ENCODE measurements at regions not wholly inside any gene's neighbourhood (a gene's known extent, or its start where the extent isn't known, plus 50 kb on each side); places are given as distances from the start of the nearest gene placed in this dataset.
"Not testable (repeated sequence)": the region's sequence is repeated elsewhere in the genome, so short reads cannot be mapped to it uniquely, and the experiment has no call there.

- DNase-seq (ENCODE audit: low read depth in 2 of 2): no peak
These were observed 778.4 kb upstream of the FRG1 start for GRCh38 chr4:189162073-189162789.

DNA sequence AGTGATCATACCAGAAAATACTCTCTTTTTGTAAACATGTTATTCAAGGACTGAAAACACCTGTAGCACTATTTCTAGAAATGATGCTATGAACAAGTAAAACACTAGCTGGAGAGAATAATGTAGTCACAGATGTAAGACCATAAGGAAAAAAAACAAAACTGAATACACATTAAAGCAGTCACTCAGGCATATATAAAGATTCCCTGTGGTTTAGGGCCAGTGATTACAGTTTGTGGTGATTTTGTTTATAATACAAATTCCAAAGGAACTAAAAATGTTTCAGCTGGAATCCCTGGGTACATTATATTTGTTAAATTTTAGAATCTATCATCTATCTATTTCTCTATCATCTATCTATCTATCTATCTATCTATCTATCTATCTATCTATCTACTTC lies 777.8 kb upstream of the FRG1 start:
- DNase-seq (ENCODE audit: low read depth in 2 of 2): no peak

- DNase-seq (ENCODE audit: low read depth in 2 of 2): no peak
These were observed 764.7 kb upstream of the FRG1 start for GRCh38 chr4:189176002-189176401.

GRCh38 chr4:189177130-189177529 lies 763.5 kb upstream of the FRG1 start:
- no peak for DNase-seq (ENCODE audit: low read depth in 2 of 2)

DNA sequence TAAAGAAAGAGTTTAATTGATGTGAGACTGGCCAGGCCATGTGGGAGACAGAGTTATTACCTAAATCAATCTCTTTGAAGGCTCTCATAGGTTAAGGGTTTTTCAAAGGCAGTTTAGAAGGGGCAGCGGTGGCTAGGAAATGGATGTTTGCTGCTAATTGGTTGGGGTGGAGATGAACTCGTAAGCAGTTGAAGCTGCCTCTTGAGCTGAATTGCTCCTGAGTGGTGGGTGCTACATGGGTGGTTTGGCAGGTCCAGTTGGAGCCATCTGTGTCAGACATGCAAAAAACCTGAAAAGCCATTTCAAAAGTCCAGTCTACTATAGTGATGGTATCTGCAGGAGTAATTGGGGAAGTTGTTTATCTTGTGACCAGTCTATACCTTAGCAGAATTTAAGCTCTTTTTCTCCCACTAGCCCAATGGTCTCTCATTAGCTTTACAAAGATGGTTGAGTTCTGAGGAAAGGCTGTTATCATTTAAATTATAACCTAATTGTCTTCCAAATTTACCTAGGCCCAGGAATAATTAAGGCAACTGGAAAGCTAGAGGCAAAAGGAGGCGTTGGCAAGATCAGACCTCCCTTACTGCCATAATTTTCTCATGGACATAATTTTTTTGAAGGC lies 762.4 kb upstream of the FRG1 start:
- no peak for DNase-seq (ENCODE audit: low read depth in 2 of 2)

- no peak for DNase-seq (ENCODE audit: low read depth in 2 of 2)
These were observed 754.8 kb upstream of the FRG1 start for GRCh38 chr4:189185810-189186432.

- DNase-seq (ENCODE audit: low read depth in 2 of 2): no peak
These were observed 753.1 kb upstream of the FRG1 start for GRCh38 chr4:189187531-189188052.

DNA sequence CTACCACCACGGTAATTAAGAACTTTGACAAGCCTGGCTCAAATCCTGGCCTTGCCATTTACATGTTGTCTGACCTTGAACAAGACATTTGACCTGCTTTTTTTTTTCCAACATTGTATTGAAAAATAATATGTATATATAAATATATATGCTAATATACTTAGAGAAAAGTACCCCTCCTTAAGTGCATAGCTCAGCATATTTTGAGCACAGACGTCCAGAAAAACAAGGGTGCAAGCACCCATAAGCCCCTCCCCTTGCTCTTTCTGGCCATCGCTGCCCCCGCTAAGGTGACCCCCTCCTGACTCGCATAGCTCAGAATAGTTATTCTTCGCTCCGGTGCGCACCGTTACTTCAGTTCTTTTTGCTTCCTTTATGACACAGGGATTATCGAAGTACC lies 742.0 kb upstream of the FRG1 start:
- DNase-seq (ENCODE audit: low read depth in 2 of 2): no peak

GRCh38 chr4:189200353-189200752 lies 740.3 kb upstream of the FRG1 start:
- no peak for DNase-seq (ENCODE audit: low read depth in 2 of 2)

DNA sequence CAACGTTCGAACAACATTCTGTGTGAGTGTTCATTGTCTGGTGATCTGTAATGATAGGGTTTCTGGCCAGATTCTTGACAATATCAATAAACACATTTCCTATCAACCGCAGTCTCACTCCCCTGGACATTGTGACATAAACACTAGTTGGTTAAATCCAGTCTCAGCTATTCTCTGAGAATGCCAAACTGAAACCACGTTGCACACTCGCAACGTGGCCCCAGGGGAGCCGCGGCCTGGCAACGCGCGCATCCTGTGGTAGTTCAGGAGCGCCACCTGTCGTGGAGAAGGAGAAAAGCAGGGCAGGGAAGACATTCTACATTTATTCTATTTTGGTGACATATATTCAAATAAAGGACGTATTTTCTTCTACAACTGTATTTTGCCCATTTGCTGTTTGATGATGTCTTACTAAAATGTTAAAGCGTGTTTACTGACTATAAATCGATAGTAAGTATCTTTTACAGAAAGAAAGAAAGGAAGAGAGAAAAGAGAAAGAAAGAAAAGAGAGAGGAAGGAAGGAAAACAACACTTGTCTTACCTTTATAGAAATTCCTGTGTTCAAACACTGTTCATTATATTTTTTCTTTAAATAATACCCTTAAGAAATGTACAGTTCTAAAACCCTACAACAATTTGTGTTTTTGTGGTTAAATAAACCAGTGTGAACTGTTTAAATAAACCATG lies 738.3 kb upstream of the FRG1 start:
- peak in 1 of 2 donors; percentile 21 for DNase-seq (ENCODE audit: low read depth in 2 of 2)

GRCh38 chr4:189202869-189203271 lies 737.8 kb upstream of the FRG1 start:
- no peak for DNase-seq (ENCODE audit: low read depth in 2 of 2)

DNA sequence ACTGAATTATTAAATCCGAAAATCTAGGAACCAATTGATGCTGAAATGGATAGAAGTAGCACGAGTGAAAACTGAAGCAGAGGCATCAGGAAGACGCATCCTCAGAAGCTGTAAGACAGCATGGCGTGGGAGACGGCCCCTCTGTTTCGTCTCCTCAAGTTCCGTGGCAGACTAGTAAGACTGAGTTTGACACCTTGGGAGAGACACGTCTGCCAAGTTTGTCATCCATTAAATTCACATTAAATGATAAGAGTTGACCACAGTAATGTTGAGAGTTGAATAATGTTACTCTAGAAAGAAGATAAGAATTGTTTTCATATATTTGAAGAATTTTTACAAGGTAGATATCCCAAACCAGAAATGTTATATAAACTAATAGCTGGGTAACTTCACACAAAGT lies 736.1 kb upstream of the FRG1 start:
- no peak for DNase-seq (ENCODE audit: low read depth in 2 of 2)

- no peak for DNase-seq (ENCODE audit: low read depth in 2 of 2)
These were observed 733.7 kb upstream of the FRG1 start for GRCh38 chr4:189206953-189207352.

DNA sequence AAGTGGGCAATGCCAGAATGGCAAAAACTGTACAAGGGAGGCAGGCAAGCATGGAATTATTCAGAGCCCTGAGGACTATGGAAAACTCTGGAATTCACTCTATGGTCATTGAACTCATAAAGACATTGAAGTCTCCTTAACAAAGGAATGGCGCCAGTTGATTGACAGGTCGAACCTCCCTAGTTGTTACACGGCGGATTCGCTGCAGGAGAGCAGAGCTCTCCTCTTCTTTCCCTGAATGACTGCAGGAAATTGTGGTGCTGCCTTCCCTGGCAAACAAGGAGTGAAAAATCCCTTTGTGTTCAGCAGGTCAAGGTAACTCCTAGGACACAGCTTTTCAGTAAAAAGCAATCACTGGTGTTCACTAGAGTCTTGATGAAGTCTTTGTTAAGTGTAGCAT lies 732.8 kb upstream of the FRG1 start:
- DNase-seq (ENCODE audit: low read depth in 2 of 2): no peak

DNA sequence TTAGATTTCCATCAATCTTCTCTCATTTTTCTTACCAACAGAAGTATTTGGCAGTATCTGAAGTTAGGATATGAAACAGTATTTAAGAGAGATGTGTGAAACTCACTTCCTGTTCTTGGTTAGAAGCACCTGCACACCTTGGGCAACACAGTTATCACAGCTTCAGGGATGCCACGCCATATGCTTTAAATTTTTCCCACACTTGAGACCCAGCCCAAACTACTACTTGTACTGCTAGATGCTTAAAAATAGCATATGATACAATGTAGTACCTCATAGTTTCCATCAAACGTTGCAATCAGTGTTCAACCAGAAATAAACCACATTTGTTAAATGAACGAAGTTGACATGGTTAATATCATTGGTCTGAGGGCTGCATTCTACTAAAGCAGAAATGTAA lies 725.1 kb upstream of the FRG1 start:
- DNase-seq (ENCODE audit: low read depth in 2 of 2): no peak

- no peak for DNase-seq (ENCODE audit: low read depth in 2 of 2)
These were observed 719.0 kb upstream of the FRG1 start for GRCh38 chr4:189221691-189222090.

- no peak for DNase-seq (ENCODE audit: low read depth in 2 of 2)
These were observed 711.9 kb upstream of the FRG1 start for GRCh38 chr4:189228726-189229125.

DNA sequence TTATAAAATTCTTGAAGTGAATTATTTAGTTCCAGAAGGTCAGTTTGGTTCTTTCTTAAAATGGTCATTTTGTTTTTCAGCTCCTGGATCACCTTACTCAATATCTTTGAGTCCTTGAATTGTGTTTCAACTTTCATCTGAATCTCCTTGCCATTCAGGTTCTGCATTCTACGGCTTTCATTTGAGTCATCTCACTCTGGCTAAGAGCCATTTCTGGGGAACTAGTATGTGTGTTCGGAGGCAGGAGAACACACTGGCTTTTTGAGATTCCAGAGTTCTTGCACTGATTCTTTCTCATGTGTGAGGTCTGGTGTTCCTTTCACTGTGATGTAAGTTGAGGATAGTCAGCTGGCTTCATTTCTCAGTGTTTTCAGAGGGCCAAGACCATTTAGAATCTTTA lies 708.4 kb upstream of the FRG1 start:
- no peak for DNase-seq (ENCODE audit: low read depth in 2 of 2)

- not testable (repeated sequence) for DNase-seq (ENCODE audit: low read depth in 2 of 2)
These were observed 706.9 kb upstream of the FRG1 start for GRCh38 chr4:189233754-189234153.

DNA sequence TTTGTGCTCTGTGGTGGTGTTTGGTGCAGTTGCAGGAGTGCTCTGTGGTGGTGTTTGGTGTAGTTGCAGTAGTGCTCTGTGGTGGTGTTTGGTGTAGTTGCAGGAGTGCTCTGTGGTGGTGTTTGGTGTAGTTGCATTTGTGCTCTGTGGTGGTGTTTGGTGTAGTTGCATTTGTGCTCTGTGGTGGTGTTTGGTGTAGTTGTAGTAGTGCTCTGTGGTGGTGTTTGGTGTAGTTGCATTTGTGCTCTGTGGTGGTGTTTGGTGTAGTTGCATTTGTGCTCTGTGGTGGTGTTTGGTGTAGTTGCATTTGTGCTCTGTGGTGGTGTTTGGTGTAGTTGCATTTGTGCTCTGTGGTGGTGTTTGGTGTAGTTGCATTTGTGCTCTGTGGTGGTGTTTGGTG lies 705.7 kb upstream of the FRG1 start:
- DNase-seq (ENCODE audit: low read depth in 2 of 2): not testable (repeated sequence)

DNA sequence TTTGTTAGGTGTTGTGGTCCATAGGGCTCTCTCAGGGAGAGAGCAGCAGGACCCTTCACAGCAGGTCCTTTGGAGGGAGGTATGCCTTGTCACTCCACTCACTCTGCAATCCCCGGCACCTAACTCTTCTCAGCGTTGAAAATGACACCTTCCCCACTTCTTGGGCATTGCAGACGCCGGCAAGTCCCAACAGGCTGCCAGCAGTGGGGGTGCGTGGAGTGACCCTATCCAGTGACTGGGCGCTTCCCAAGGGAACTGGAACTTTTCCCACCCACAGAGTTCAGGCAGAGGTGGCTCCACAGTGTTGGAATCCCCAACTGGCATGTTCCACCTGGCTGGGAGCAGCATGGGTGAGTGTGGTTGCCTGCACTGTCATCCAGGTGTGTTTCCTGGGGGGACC lies 705.1 kb upstream of the FRG1 start:
- DNase-seq (ENCODE audit: low read depth in 2 of 2): no peak

DNA sequence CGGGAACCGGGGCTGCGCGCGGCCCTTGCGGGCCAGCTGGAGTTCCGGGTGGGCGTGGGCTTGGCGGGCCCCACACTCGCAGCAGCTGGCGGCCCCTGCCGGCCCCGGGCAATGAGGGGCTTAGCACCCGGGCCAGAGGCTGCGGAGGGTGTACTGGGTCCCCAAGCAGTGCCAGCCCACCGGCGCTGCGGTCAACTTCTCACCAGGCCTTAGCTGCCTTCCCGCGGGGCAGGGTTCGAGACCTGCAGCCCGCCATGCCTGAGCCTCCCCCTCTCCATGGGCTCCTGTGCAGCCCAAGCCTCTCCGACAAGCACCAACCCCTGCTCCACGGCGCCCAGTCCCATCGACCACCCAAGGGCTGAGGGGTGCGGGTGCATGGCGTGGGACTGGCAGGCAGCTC lies 704.4 kb upstream of the FRG1 start:
- DNase-seq (ENCODE audit: low read depth in 2 of 2): not testable (repeated sequence)

Measured in activated CD4-positive, alpha-beta T cell treated with anti-CD3 and anti-CD28 coated beads for 24 hours (primary cell).